ENCODE measurements at regions not wholly inside any gene's neighbourhood (a gene's known extent, or its start where the extent isn't known, plus 50 kb on each side); places are given as distances from the start of the nearest gene placed in this dataset.

GRCh38 chr12:84166812-84167211 lies 745.8 kb downstream of the SLC6A15 start:
- no peak overlapping the region for H3K23ac ChIP-seq (ENCODE audit: low read depth, low read length)
- DNase-seq, result no peak
- H3K9me1 ChIP-seq (ENCODE audit: insufficient read depth, low read length), result no peaks in the 10 kb centered on the region
- no peak overlapping the region for H3K9ac ChIP-seq (ENCODE audit: low read depth, low read length)
- 71% methylated on average over 1 of the region's 1 CpG; no CpG with 5 or more reads in 1 of the 2 experiments for WGBS, 2 experiments (ENCODE audit: extremely low coverage in 2 of 2, insufficient read length in 1 of 2)
- no peaks in the 10 kb centered on the region for H3K79me1 ChIP-seq (ENCODE audit: low read depth in 1 of 2, low read length in 2 of 2)
- no peak overlapping the region for H3K18ac ChIP-seq (ENCODE audit: low read depth, low read length)
- dilution Hi-C loops (cut with HindIII; ENCODE audit: low sequenced_read_pairs, unreplicated experiment), result no loop called here
- H4K91ac ChIP-seq (ENCODE audit: insufficient read depth, low read depth, low read length), result no peak overlapping the region
- no peaks in the 10 kb centered on the region for H3K36me3 ChIP-seq (ENCODE audit: control insufficient read depth, insufficient read depth, low read length)
- no peak overlapping the region for H3K4me3 ChIP-seq (ENCODE audit: insufficient read depth, low read depth, low read length)
- no peaks in the 10 kb centered on the region for H3K27me3 ChIP-seq (ENCODE audit: control insufficient read depth, insufficient read depth, low read length)
- ATAC-seq (ENCODE audit: low read depth), result no peak
- BruUV-seq (replicated peaks), result no TSS peak
- no peaks in the 10 kb centered on the region for H3K9me3 ChIP-seq (ENCODE audit: control insufficient read depth, insufficient read depth, low read length)
- H2BK120ac ChIP-seq (ENCODE audit: low read depth, low read length), result no peak overlapping the region
- H4K8ac ChIP-seq (ENCODE audit: low read depth in 2 of 2, low read length in 2 of 2), result no peak overlapping the region
- ChIA-PET CTCF (no interaction called here), POLR2A (ENCODE audit: unreplicated experiment) (no interaction called here)
- no peaks in the 10 kb centered on the region for H3K4me1 ChIP-seq (ENCODE audit: control insufficient read depth, insufficient read depth, low read length)
- intact Hi-C loops (cut with micrococcal nuclease), result no loop called here
- no peaks in the 10 kb centered on the region for H4K20me1 ChIP-seq (ENCODE audit: insufficient read depth, low read length)
- H2AFZ ChIP-seq (replicated peaks; ENCODE audit: low read length, poor library complexity), result no peak overlapping the region
- in situ Hi-C loops (cut with MboI; ENCODE audit: low sequenced_read_pairs), result no loop called here
- H3K4me2 ChIP-seq (ENCODE audit: low read depth, low read length), result no peak overlapping the region
- TF ChIP-seq MAFK (IDR thresholded peaks at IDR 0.05; ENCODE audit: low read depth, low read length), result no peak
- TF ChIP-seq RFX5 (IDR thresholded peaks at IDR 0.05; ENCODE audit: low read depth, low read length), result no peak
- no peak for TF ChIP-seq MAZ (IDR thresholded peaks at IDR 0.05; ENCODE audit: borderline replicate concordance, low read depth, low read length)
- no peak for TF ChIP-seq NFE2L2 (IDR thresholded peaks at IDR 0.05; ENCODE audit: low read depth, low read length)
- TF ChIP-seq CHD1 (IDR thresholded peaks at IDR 0.05; ENCODE audit: low read depth, low read length), result no peak
- TF ChIP-seq SMC3 (IDR thresholded peaks at IDR 0.05; ENCODE audit: low read depth, low read length), result no peak
- no peak for TF ChIP-seq USF2 (IDR thresholded peaks at IDR 0.05; ENCODE audit: low read depth, low read length)
- TF ChIP-seq CTCF (conservative IDR thresholded peaks at IDR 0.05; ENCODE audit: low read depth, low read length), result no peak
- no peak overlapping the region for H2BK5ac ChIP-seq (ENCODE audit: low read depth, low read length, poor library complexity, severe bottlenecking)
- no peak overlapping the region for H2BK15ac ChIP-seq (ENCODE audit: low read depth, low read length)
- H4K5ac ChIP-seq (ENCODE audit: low read depth, low read length), result no peak overlapping the region
- no peak overlapping the region for H2BK20ac ChIP-seq (ENCODE audit: low read depth, low read length)
- H2AK5ac ChIP-seq (ENCODE audit: low read depth, low read length), result no peak overlapping the region
- H3K56ac ChIP-seq (ENCODE audit: extremely low read depth, insufficient read depth, low read length), result no peak overlapping the region
- no peak overlapping the region for H2AK9ac ChIP-seq (replicated peaks; ENCODE audit: low read depth, low read length, poor library complexity)
- no peak overlapping the region for H3K14ac ChIP-seq (replicated peaks; ENCODE audit: low read depth, low read length)
- no peak overlapping the region for H3K4ac ChIP-seq (ENCODE audit: low read depth, low read length)
- H3K27ac ChIP-seq (ENCODE audit: insufficient read depth, low read length), result no peak overlapping the region

All from IMR-90 (cell line).